OCI-LY7 (cell line): ENCODE measurements at regions not wholly inside any gene's neighbourhood (a gene's known extent, or its start where the extent isn't known, plus 50 kb on each side); places are given as distances from the start of the nearest gene placed in this dataset.
A peak's percentile ranks its signal among the peaks of the same experiment; 100 is the strongest.

Experiments used
- BruUV-seq: library from RNA; stranded (reverse); fragments of 400-500 nt; replicated peaks from 2 replicates; lab custom pipeline; 2021; lab: Mats Ljungman, UMichigan
- CTCF ChIA-PET: fragments of 300-600 bp; sonication (Branson Sonifier 250); formaldehyde crosslinking; loops from one replicate; lab custom pipeline; 2022; ENCODE audit warnings: antibody characterized with exemption; ENCODE audit not compliant: unreplicated experiment; lab: Charles Lee
- POLR2A ChIA-PET: fragments of 300-600 bp; sonication (Branson Sonifier 250); formaldehyde crosslinking; loops from one replicate; lab custom pipeline; 2022; ENCODE audit warnings: antibody characterized with exemption; lab: Charles Lee
- DNase-seq: peaks from one replicate; pipeline ENCODE4 v3.0.0-alpha.2; 2015; ENCODE audit warnings: low spot score
- H2AFZ ChIP-seq: fragments of 200-600 bp; sonication (generic), shearing (Covaris generic); 2 replicates; pipeline ENCODE4 v1.6.1; 2014; ENCODE audit warnings: mild to moderate bottlenecking, antibody characterized with exemption, low read length, moderate library complexity
- H3K27ac ChIP-seq: fragments of 200-600 bp; sonication (generic); 2 replicates; pipeline ENCODE4 v1.5.1; 2014; ENCODE audit warnings: mixed run types, low read depth, mild to moderate bottlenecking, moderate library complexity, low read length, inconsistent platforms; ENCODE audit not compliant: poor library complexity, severe bottlenecking
- H3K36me3 ChIP-seq: fragments of 200-600 bp; sonication (generic); 2 replicates; pipeline ENCODE4 v1.6.1; 2014; ENCODE audit warnings: mild to moderate bottlenecking, antibody characterized with exemption, low read length, moderate library complexity, mixed read lengths; ENCODE audit not compliant: insufficient read depth
- H3K4me1 ChIP-seq: fragments of 200-600 bp; sonication (generic); 2 replicates; pipeline ENCODE4 v1.5.1; 2014; ENCODE audit warnings: mild to moderate bottlenecking, low read length; ENCODE audit not compliant: insufficient read depth, poor library complexity, severe bottlenecking
- H3K4me2 ChIP-seq: fragments of 200-600 bp; sonication (generic); 2 replicates; pipeline ENCODE4 v1.6.1; 2014; ENCODE audit warnings: mild to moderate bottlenecking, low read length
- H3K4me3 ChIP-seq: fragments of 200-600 bp; sonication (generic); 2 replicates; pipeline ENCODE4 v1.5.1; 2014; ENCODE audit warnings: mild to moderate bottlenecking, low read depth, low read length; ENCODE audit not compliant: poor library complexity, severe bottlenecking
- H3K79me2 ChIP-seq: fragments of 200-600 bp; sonication (generic); 2 replicates; pipeline ENCODE4 v1.6.1; 2016; ENCODE audit warnings: low read depth, mild to moderate bottlenecking, low read length, moderate library complexity, mixed read lengths; ENCODE audit not compliant: insufficient read depth
- H3K9me2 ChIP-seq: fragments of 200-600 bp; sonication (generic); 2 replicates; pipeline ENCODE4 v1.6.1; 2016; ENCODE audit warnings: mild to moderate bottlenecking, low read length, mixed read lengths; ENCODE audit not compliant: insufficient read depth
- H3K9me3 ChIP-seq: fragments of 200-600 bp; sonication (generic); 2 replicates; pipeline ENCODE4 v1.6.1; 2014; ENCODE audit warnings: mild to moderate bottlenecking, mixed run types, low read length, mixed read lengths
- H4K20me1 ChIP-seq: fragments of 200-600 bp; sonication (generic); 2 replicates; pipeline ENCODE4 v1.6.1; 2014; ENCODE audit warnings: mild to moderate bottlenecking, antibody characterized with exemption, low read length, moderate library complexity, mixed read lengths; ENCODE audit not compliant: insufficient read depth
- CTCF ChIP-seq: fragments of 200-600 bp; sonication (generic); conservative IDR thresholded peaks from 2 replicates; pipeline ENCODE4 v1.5.1; 2014; ENCODE audit warnings: mild to moderate bottlenecking, antibody characterized with exemption, low read length, moderate library complexity, mixed read lengths
- EZH2phosphoT487 ChIP-seq: fragments of 200-600 bp; sonication (generic); IDR thresholded peaks from 2 replicates; pipeline ENCODE4 v1.6.1; 2018; ENCODE audit warnings: low read depth, borderline replicate concordance, mild to moderate bottlenecking, mixed run types, antibody characterized with exemption, low read length, moderate library complexity, mixed read lengths
- intact Hi-C: fragments of 100-400 bp; cut with micrococcal nuclease; formaldehyde crosslinking; loops from one replicate; pipeline ENCODE4 v1.10.0; 2022; ENCODE audit not compliant: unreplicated experiment

- H4K20me1 ChIP-seq, result no peaks in the 10 kb centered on the region
- H3K4me3 ChIP-seq, result no peak overlapping the region
- DNase-seq, result no peak
- no peaks in the 10 kb centered on the region for H3K79me2 ChIP-seq
- no TSS peak for BruUV-seq
- H3K36me3 ChIP-seq, result peaks cover 15% of the 10 kb centered on the region; the same call in 1 of the 2 replicates
- TF ChIP-seq EZH2phosphoT487 (no peak), CTCF (no peak)
- H2AFZ ChIP-seq, result no peak overlapping the region
- peaks cover 28% of the 10 kb centered on the region for H3K4me1 ChIP-seq
- intact Hi-C loops, result no loop called here
- H3K4me2 ChIP-seq, result no peak overlapping the region
- H3K27ac ChIP-seq, result no peak overlapping the region
- no peaks in the 10 kb centered on the region for H3K9me3 ChIP-seq
- H3K9me2 ChIP-seq, result no peaks in the 10 kb centered on the region
- POLR2A ChIA-PET, result interaction anchor here (0.9 to 1.3 kb wide), 3 partner anchors 11 to 25 kb away, joined by 3 to 4 read pairs (median 3); no protein-coding TSS in a partner anchor
- CTCF ChIA-PET, result interaction anchor here (0.9 to 2.0 kb wide), 3 partner anchors 8 to 142 kb away, joined by 3 to 17 read pairs (median 4); no protein-coding TSS in a partner anchor
Observed at GRCh38 chr2:16614314-16614860, 51.2 kb downstream of the CYRIA start.

- ChIA-PET POLR2A (interaction anchor here (0.6 to 1.2 kb wide), 4 partner anchors 11 to 151 kb away, joined by 3 to 6 read pairs (median 4); no protein-coding TSS in a partner anchor), CTCF (interaction anchor here (0.6 to 2.0 kb wide), 4 partner anchors 9 to 143 kb away, joined by 3 to 17 read pairs (median 4); no protein-coding TSS in a partner anchor)
- H3K27ac ChIP-seq, result no peak overlapping the region
- peaks cover 8% of the 10 kb centered on the region; the same call in 1 of the 2 replicates for H3K36me3 ChIP-seq
- TF ChIP-seq CTCF (peak; percentile 97), EZH2phosphoT487 (no peak)
- peak; percentile 76 for DNase-seq
- H3K4me3 ChIP-seq, result no peak overlapping the region
- H3K79me2 ChIP-seq, result no peaks in the 10 kb centered on the region
- H3K4me1 ChIP-seq, result peaks cover 32% of the 10 kb centered on the region
- no peaks in the 10 kb centered on the region for H3K9me3 ChIP-seq
- H3K9me2 ChIP-seq, result no peaks in the 10 kb centered on the region
- no peak overlapping the region for H3K4me2 ChIP-seq
- H4K20me1 ChIP-seq, result no peaks in the 10 kb centered on the region
- intact Hi-C loops, result loop anchor here (1.0 kb wide), 1 partner anchor 144 kb away; no protein-coding TSS in a partner anchor
- no peak overlapping the region for H2AFZ ChIP-seq
- BruUV-seq, result no TSS peak
Observed at GRCh38 chr2:16613539-16614011, 52.1 kb downstream of the CYRIA start.

- peaks cover 25% of the 10 kb centered on the region for H3K4me1 ChIP-seq
- H3K4me2 ChIP-seq, result no peak overlapping the region
- no peaks in the 10 kb centered on the region for H3K79me2 ChIP-seq
- no peaks in the 10 kb centered on the region for H3K9me2 ChIP-seq
- H3K36me3 ChIP-seq, result no peaks in the 10 kb centered on the region
- ChIA-PET POLR2A (no interaction called here), CTCF (interaction anchor here (0.6 to 0.8 kb wide), 2 partner anchors 10 to 19 kb away, joined by 3 read pairs; no protein-coding TSS in a partner anchor)
- intact Hi-C loops, result no loop called here
- no peak for DNase-seq
- no peak overlapping the region for H2AFZ ChIP-seq
- no peaks in the 10 kb centered on the region for H3K9me3 ChIP-seq
- no peak for TF ChIP-seq EZH2phosphoT487
- no peak for TF ChIP-seq CTCF
- BruUV-seq, result no TSS peak
- no peak overlapping the region for H3K4me3 ChIP-seq
- no peaks in the 10 kb centered on the region for H4K20me1 ChIP-seq
- H3K27ac ChIP-seq, result no peak overlapping the region
Observed at GRCh38 chr2:16612490-16612889, 53.1 kb downstream of the CYRIA start.
